ENCODE measurements at regions not wholly inside any gene's neighbourhood (a gene's known extent, or its start where the extent isn't known, plus 50 kb on each side); places are given as distances from the start of the nearest gene placed in this dataset.

GRCh38 chr17:33637534-33637933 lies 344.4 kb upstream of the ASIC2 start:
- no peaks in the 10 kb centered on the region for H3K4me1 ChIP-seq (ENCODE audit: control insufficient read depth, insufficient read depth, low read length)
- H3K27ac ChIP-seq (ENCODE audit: control insufficient read depth, insufficient read depth): no peak overlapping the region
- intact Hi-C loops (cut with micrococcal nuclease; ENCODE audit: unreplicated experiment) (no loop called here), in situ Hi-C loops (cut with MboI) (no loop called here)
- SMC1A ChIA-PET (ENCODE audit: uncharacterized antibody, unreplicated experiment): no interaction called here
- H3K4me2 ChIP-seq (ENCODE audit: control insufficient read depth, insufficient read depth): no peak overlapping the region
- H4K20me1 ChIP-seq (ENCODE audit: control insufficient read depth, insufficient read depth): no peaks in the 10 kb centered on the region
- RAD21 ChIA-PET (ENCODE audit: unreplicated experiment): no interaction called here
- H2AFZ ChIP-seq (ENCODE audit: control insufficient read depth, low read depth, low read length): no peak overlapping the region
- POLR2A ChIA-PET: no interaction called here
- FAIRE-seq: no peak
- no peaks in the 10 kb centered on the region for H3K27me3 ChIP-seq (replicated peaks in 1 of 2; ENCODE audit: control insufficient read depth in 2 of 2, insufficient read depth in 2 of 2, low read length in 1 of 2)
- no TSS peak for BruUV-seq (replicated peaks)
- 14% methylated on average over 3 of the region's 3 CpGs for WGBS (ENCODE audit: insufficient coverage, insufficient replicate concordance, low lambda C conversion rate, missing lambda C conversion rate)
- ATAC-seq: no peak
- CTCF ChIA-PET: interaction anchor here (1.1 kb wide), 1 partner anchor 10 kb away, joined by 3 read pairs; no protein-coding TSS in a partner anchor
- no peaks in the 10 kb centered on the region for H3K79me2 ChIP-seq (ENCODE audit: control insufficient read depth, insufficient read depth, low read length)
- no peak overlapping the region for H3K4me3 ChIP-seq
- no peaks in the 10 kb centered on the region; the same call in 2 of the 3 replicates for H3K9me3 ChIP-seq (replicated peaks; ENCODE audit: control insufficient read depth, insufficient read depth, low read length)
- H3K36me3 ChIP-seq (ENCODE audit: control insufficient read depth in 2 of 2, insufficient read depth in 2 of 2, low read length in 1 of 2): no peaks in the 10 kb centered on the region
- H3K9ac ChIP-seq (ENCODE audit: control insufficient read depth, insufficient read depth, low read length): no peak overlapping the region
- no peak for DNase-seq (ENCODE audit: low read depth, low spot score)
- no peak for TF ChIP-seq YY1 (IDR thresholded peaks at IDR 0.05; ENCODE audit: low read depth, low read length)
- TF ChIP-seq RAD21 (IDR thresholded peaks at IDR 0.05; ENCODE audit: insufficient read depth, low read depth, low read length): no peak
- TF ChIP-seq USF2 (IDR thresholded peaks at IDR 0.05; ENCODE audit: borderline replicate concordance, low read depth, low read length): no peak
- TF ChIP-seq REST (IDR thresholded peaks at IDR 0.05; ENCODE audit: low read depth, low read length): no peak
- no peak for TF ChIP-seq YBX1 (IDR thresholded peaks at IDR 0.05)
- TF ChIP-seq USF1 (IDR thresholded peaks at IDR 0.05; ENCODE audit: borderline replicate concordance, extremely low read length, insufficient read depth, low read depth, low read length): no peak
- TF ChIP-seq PKNOX1 (IDR thresholded peaks at IDR 0.05): no peak
- TF ChIP-seq KLF5 (IDR thresholded peaks at IDR 0.05; ENCODE audit: partially characterized antibody): no peak
- no peak for TF ChIP-seq GATAD2B (conservative IDR thresholded peaks at IDR 0.05; ENCODE audit: low read depth)
- TF ChIP-seq ZBTB4 (CRISPR knock-in tag; IDR thresholded peaks at IDR 0.05): no peak
- TF ChIP-seq HDAC6 (IDR thresholded peaks at IDR 0.05; ENCODE audit: unreplicated experiment): no peak
- no peak for TF ChIP-seq SMARCA5 (IDR thresholded peaks at IDR 0.05)
- TF ChIP-seq CBX5 (IDR thresholded peaks at IDR 0.05; ENCODE audit: low read depth): no peak

All from GM12878 (cell line).